KOPT-K1 (cell line): ENCODE measurements at regions not wholly inside any gene's neighbourhood (a gene's known extent, or its start where the extent isn't known, plus 50 kb on each side); places are given as distances from the start of the nearest gene placed in this dataset.

Experiments
- H3K27ac ChIP-seq: fragments of 200-600 bp; sonication (generic); 2 replicates; pipeline ENCODE4 v1.5.1; 2016; ENCODE audit warnings: antibody characterized with exemption, mild to moderate bottlenecking, low read depth, low read length; ENCODE audit not compliant: poor library complexity, severe bottlenecking
- H3K36me3 ChIP-seq: fragments of 200-600 bp; sonication (generic); 2 replicates; pipeline ENCODE4 v1.5.1; 2017; ENCODE audit warnings: antibody characterized with exemption, mild to moderate bottlenecking, low read length, moderate library complexity; ENCODE audit not compliant: insufficient read depth
- H3K9me3 ChIP-seq: fragments of 200-600 bp; sonication (generic); 2 replicates; pipeline ENCODE4 v1.5.1; 2017; ENCODE audit warnings: antibody characterized with exemption, low read length, mild to moderate bottlenecking; ENCODE audit not compliant: insufficient read depth, poor library complexity, severe bottlenecking

DNA sequence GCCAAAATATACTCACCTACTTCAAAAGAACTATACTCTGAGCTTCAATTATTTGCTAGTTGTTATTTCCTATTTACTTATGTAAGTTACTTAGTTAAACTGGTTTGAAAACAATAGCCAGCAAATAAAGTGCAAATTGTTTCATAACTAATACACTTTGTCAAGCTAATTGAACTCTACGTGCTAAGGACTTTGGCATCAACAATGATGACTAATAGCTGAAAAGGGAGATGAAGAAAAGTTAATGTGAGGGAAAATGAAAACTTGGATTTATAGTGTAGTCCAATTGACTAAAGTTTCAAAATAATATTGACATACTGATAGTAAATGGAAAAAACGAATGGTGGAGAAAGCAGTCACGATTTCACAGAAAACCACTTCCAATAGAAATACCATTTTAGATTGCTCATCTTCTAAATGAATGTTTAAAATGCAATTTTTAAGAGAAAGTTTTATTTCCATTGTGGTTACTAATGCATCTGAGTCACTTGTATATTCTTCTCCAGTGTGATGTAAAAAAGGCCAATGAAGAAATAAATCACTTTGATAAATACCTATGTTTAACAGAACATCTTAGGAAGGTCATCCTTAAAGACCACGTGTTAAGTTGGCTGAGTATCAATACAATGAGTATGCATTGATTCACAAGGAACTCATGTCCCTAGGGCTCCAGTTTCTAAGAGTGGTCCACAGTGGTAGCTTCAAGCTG, 455.2 kb downstream of the LTN1 start:
- H3K27ac ChIP-seq, result no peak overlapping the region
- H3K9me3 ChIP-seq, result no peaks in the 10 kb centered on the region
- H3K36me3 ChIP-seq, result no peaks in the 10 kb centered on the region

DNA sequence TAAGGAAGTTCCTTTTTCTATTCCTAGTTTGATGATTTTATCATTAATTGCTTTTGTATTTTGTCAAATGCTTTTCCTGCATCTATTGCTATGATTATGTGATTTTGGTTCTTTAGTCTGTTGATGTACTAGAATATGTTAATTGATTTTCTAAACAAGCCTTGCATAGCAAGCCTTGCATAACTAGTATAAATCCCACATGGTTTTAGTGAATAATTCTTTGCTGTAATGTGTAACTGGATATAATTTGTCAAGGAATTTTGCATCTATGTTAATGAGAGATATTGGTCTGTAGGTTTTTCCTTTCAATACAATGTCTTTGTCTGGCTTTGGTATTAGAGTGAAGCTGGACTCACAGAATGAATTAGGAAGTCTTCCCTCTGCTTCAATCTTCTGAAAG, 460.2 kb downstream of the LTN1 start:
- no peaks in the 10 kb centered on the region for H3K9me3 ChIP-seq
- H3K36me3 ChIP-seq, result no peaks in the 10 kb centered on the region
- H3K27ac ChIP-seq, result no peak overlapping the region

DNA sequence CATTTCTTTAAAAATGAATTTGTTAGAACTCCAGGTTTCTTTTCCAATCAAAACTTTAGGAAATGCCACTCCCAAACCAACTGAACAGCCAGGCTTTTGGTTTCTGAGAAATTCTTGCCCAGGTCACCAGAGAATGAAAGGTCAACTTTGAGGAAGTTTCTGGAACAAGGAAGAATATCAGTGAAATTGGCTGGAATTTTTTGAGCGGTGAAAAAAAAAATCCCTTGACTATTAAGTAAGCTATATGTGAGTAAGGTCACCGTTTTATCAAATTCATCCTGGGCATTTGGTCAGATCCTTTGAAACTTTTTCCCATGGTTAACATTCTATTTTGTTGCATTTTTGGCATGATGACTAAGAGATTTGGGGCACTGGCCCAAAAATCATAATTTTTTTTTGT, 469.3 kb downstream of the LTN1 start:
- no peak overlapping the region for H3K27ac ChIP-seq
- no peaks in the 10 kb centered on the region for H3K36me3 ChIP-seq

DNA sequence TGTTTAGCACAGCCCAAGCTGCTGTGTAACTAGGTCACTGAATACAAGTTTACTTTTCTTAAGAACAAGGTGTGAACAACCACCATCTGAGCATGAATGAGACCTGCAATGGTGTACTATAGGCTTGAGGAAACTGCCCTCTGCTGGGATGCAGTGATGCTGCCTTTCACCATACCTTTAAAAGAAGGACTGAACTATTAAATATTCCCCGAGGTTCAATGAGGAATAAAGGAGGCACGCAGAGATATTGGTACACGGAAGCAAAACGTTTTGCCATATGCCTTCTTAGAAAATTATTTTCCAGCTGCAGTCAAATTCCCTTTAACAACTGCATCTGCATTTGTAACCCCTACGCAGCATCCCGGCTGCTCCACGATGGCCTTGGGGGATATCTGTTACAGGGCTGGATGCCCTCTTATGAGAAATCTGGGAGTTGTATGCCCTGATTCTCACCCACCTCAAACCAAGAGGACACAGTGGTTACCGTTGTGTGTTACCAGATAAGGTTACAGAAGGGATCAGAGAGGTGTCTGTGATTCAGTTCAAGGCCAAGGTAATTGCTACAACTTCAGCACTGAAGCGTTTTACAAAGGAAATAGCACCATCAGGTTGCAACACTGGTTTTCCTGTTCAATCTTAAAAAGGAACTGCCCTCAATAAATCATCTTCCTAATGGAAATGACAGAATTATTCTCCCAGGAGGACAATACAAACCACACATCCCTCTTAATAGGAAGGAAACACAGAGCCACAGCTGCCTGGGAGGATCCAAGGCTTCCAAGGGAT, 470.5 kb downstream of the LTN1 start:
- H3K27ac ChIP-seq, result no peak overlapping the region
- H3K36me3 ChIP-seq, result no peaks in the 10 kb centered on the region
- H3K9me3 ChIP-seq, result no peaks in the 10 kb centered on the region

More for the DNA sequence above, 469.3 kb downstream of the LTN1 start:
- no peaks in the 10 kb centered on the region for H3K9me3 ChIP-seq

DNA sequence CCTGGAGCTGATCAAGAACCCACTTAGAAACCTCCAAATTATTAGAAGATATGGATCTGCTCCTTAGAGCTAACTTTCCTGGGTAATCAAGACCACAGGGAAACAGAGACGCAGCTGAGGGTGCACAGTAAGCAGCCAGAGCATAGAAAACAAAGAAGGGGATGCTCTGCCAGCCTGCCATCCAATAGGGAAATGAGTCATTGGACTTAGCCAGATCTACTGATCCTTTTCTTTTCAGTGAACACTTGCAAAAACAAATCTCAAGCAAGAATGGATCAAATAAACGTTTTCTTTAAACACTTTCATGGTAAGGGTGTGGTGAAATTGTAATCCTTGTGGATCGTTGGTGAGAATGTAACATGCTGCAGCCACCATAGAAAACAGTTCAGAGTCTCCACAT, 474.0 kb downstream of the LTN1 start:
- Histone ChIP-seq H3K36me3 (no peaks in the 10 kb centered on the region), H3K9me3 (no peaks in the 10 kb centered on the region), H3K27ac (no peak overlapping the region)

DNA sequence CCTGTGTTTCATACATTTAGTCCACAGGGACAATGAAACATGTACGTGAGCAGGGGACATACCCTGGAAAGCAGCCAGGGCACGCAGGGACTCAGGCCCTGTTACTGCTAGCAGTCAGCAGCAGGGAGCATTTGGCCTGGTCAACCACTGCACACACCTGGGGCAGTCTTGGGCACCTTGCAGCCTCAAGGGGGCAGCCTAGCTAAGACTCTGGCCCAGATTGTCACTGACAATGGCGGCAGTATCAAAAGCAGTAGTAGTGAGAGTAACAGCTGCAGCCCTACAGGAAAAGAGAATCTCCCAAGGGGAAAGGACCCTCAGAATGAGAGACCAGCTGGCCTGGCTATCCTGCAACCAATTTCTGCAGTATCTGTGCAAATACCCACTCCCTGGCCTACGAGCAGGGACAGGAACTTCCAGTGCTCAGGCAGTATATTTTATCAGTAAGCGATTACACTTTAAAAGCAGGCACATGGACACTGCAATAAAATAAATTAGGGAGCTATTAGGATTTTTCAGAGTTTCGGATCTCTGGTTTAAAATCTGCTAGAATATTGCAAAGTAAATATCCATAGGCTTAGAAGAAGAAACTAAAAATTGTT, 475.6 kb downstream of the LTN1 start:
- H3K27ac ChIP-seq, result no peak overlapping the region
- H3K36me3 ChIP-seq, result no peaks in the 10 kb centered on the region
- H3K9me3 ChIP-seq, result no peaks in the 10 kb centered on the region

DNA sequence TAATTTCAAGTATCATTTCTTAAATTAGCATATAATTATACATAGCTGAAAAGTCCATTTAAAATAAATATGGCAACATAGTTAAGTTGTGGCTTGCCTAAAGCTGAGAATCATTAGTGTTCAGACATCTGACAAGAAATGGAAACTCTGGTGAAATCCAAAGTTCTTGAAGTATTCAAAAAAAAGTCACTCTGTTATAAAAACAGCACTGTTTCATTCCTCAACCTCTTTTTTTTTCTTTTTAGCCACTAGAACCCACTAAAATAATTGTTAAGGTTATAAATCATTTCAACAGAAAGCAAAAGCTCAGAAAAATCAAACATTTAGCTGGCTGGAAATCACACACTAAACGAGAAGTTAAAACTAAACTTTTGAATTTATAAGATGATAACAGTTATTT, 476.7 kb downstream of the LTN1 start:
- no peaks in the 10 kb centered on the region for H3K36me3 ChIP-seq
- H3K27ac ChIP-seq, result no peak overlapping the region
- no peaks in the 10 kb centered on the region for H3K9me3 ChIP-seq

DNA sequence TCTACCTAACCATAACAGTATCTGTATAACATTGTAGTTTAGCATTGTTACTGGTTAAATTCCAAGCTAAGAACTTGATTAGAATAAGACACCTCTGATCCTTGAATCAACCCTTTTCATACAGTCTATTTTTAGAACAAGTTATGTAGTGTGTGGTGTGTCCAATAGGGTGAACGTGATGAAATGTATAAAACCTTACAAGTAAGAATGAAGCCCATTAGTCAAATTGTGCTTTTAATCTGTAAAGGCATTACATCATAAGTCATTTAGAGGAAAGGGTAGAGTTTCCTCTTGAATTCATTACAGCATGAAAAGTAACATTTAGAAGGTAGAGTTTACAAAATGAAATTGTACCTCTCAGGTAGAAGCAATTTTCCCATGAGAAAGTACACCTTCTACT, 479.2 kb downstream of the LTN1 start:
- Histone ChIP-seq H3K36me3 (no peaks in the 10 kb centered on the region), H3K9me3 (no peaks in the 10 kb centered on the region), H3K27ac (no peak overlapping the region)

DNA sequence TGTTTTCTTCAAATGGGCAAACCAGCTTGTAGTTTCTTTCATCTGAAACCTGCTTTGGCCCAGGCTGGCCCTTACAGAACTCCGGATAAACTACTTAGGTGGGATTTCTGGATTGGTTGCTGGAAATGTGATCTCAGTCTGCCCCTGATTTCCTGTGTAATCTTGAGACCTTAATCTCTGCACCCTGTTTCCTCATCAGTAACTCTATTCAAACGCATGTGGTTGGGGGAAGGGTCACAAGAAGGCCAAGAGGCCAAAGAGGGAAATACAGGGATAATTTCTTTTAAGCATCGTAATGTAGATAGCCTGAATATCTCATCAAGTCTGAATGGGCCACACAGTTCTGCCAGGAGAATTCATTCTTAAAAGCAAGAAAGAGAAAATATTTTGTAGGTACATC, 483.6 kb downstream of the LTN1 start:
- no peak overlapping the region for H3K27ac ChIP-seq
- no peaks in the 10 kb centered on the region for H3K36me3 ChIP-seq
- H3K9me3 ChIP-seq, result peaks cover 7% of the 10 kb centered on the region

DNA sequence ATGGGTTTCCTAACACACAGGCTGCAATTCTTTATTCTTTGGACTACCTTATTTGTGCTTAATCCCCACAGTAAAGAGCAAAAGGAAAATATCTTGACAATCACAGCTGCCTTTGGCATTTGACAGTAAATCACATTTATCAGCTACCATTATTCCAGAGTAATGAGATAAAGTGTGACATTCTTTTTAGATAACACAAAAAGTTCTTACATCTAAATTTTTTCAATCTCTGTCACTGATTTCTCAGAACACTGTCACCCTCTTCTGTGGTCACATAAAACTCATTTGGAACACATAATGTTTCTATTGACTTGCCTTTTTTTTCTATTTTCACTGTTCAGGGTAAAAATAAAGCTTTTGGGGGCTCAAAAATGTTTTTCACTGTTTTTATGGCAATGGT, 484.6 kb downstream of the LTN1 start:
- no peaks in the 10 kb centered on the region for H3K36me3 ChIP-seq
- no peak overlapping the region for H3K27ac ChIP-seq
- peaks cover 7% of the 10 kb centered on the region for H3K9me3 ChIP-seq

DNA sequence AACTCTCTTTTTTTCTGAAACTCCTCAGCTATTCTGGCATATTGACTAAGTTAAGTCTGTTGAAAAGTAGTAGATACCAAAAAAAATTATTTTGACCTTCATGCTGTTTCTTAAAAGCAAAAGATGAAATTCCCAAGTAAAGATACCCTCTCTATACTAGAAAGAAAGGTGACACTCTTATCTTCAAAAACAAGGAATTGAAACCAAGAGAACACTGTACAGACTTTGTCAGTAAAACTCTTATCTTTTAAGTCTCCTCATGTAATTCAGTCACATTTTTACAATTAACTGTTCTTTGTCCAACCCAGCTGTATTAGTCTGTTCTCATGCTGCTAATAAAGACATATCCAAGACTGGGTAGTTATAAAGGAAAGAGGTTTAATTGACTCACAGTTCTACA, 496.2 kb downstream of the LTN1 start:
- Histone ChIP-seq H3K9me3 (no peaks in the 10 kb centered on the region), H3K27ac (no peak overlapping the region), H3K36me3 (no peaks in the 10 kb centered on the region)

DNA sequence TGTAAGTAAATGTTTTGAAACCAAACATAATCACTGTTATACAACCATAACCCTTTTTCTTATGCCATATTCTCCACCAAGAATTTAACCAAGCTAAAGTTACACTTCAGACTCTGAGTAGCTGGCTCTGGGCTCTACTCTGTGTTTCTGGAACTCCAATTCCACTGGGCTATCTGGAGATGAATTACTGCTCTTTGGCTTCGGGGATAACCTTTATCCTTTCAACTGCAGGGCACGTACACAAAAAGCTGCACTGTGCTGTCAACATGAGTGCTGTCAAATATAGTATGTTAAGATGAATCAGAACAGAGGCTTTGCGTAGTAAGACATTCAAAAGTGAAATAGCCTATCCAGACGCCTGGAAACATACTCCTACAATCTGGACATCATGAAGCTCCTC, 500.6 kb downstream of the LTN1 start:
- no peaks in the 10 kb centered on the region for H3K36me3 ChIP-seq
- H3K27ac ChIP-seq, result no peak overlapping the region
- H3K9me3 ChIP-seq, result no peaks in the 10 kb centered on the region

DNA sequence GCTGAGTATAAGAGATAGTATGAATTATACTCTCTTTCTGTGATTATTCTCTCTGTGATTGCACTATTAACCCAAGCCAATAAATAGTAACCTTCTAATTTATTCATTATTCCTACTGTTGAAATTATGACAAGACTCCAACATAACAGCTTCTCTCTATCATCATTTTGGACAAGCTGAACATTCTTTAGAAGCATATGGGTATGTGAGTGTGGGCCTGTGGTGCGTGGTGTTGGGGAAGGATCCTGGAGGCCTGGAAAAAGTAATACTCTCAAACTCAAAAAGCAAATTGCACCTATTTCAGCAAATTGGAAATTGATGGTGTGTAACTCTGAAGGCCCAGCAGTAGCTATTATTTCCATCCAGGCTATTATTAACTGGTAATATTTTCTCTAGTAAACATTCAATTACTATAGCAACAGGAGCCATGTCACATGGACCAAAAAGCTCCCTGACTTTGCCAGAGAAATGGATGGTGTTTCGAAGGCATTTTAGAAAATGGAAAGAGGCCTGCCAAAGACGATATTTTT, 502.8 kb downstream of the LTN1 start:
- H3K27ac ChIP-seq, result no peak overlapping the region
- H3K9me3 ChIP-seq, result no peaks in the 10 kb centered on the region
- no peaks in the 10 kb centered on the region for H3K36me3 ChIP-seq

DNA sequence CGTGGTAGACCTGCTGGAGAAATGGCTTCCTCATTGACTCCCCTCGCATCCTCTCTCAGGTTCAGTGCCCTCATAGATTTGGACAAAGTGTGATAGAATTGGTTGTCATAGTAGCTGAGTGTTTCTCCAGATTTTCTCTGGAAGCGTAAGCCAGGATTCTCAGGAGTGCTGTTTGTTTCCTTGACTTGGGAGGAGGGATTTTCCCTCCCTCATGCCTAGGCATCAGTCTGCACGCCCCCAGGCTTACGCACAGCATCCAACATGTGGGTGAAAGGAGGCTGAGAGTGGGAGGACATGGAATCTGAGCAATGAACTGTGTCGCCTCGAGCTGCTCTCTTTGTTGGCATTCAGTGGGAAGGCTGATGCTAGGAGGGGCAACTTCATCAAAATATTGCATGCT, 503.5 kb downstream of the LTN1 start:
- no peaks in the 10 kb centered on the region for H3K36me3 ChIP-seq

DNA sequence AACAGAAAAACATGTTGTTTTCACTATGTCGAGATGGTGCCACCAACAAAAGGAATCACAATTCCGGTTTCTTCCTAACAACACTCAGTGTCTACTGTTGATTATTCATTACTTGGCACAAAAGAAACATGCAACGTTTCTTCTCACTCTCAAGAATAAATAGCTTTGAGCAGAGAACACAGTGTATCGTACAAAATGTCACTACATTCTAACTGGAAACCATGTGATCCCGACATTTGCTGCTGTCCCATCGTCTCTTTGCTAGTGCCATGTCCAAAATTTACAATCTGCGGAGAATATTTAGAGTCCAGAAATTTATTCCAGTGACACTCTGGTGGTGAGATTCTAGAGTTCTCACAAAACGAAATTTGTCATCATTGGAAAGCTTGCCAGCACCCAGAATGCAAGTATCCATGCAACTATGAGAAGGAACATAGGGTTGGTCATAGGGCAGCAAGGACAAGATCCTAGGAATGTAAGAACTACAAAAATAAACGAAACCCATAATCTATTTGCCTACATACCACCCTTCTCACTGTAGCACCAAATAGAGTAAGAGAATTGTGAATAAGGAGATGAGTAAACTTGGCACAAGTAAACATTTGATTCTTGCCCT, 505.1 kb downstream of the LTN1 start:
- Histone ChIP-seq H3K9me3 (no peaks in the 10 kb centered on the region), H3K27ac (no peak overlapping the region), H3K36me3 (no peaks in the 10 kb centered on the region)

More for the DNA sequence above, 503.5 kb downstream of the LTN1 start:
- no peak overlapping the region for H3K27ac ChIP-seq
- H3K9me3 ChIP-seq, result no peaks in the 10 kb centered on the region
